PFSK-1 (cell line): ENCODE measurements at regions not wholly inside any gene's neighbourhood (a gene's known extent, or its start where the extent isn't known, plus 50 kb on each side); places are given as distances from the start of the nearest gene placed in this dataset.

ENCODE experiments used
- FOXP2 ChIP-seq: optimal IDR thresholded peaks from 2 replicates; pipeline ENCODE3; 2011; ENCODE audit warnings: borderline replicate concordance, control low read depth, inconsistent platforms; ENCODE audit not compliant: insufficient read depth; ENCODE audit errors: extremely low read length, extremely low read depth
- POLR2AphosphoS5 ChIP-seq: IDR thresholded peaks from 2 replicates; pipeline ENCODE4 v1.6.1; 2012; ENCODE audit warnings: low read depth, mild to moderate bottlenecking, control low read depth, low read length, moderate library complexity
- SIN3A ChIP-seq: IDR thresholded peaks from 2 replicates; pipeline ENCODE4 v1.6.1; 2012; ENCODE audit warnings: mild to moderate bottlenecking, low read length, moderate library complexity, borderline replicate concordance; ENCODE audit not compliant: insufficient read depth
- TAF1 ChIP-seq: IDR thresholded peaks from 2 replicates; pipeline ENCODE4 v1.6.1; 2012; ENCODE audit warnings: low read length, control low read depth, borderline replicate concordance; ENCODE audit not compliant: insufficient read depth
- TF ChIP-seq, protein P1 (sequence below), 2 experiments: IDR thresholded peaks; 2 replicates each; pipeline versions ENCODE4 v1.6.1 to v1.8.0; 2011 to 2012; ENCODE audit warnings: low read depth in 2 of 2, low read length in 2 of 2, control low read depth in 1 of 2, inconsistent platforms in 1 of 2, mild to moderate bottlenecking in 1 of 2, moderate library complexity in 1 of 2; ENCODE audit not compliant: insufficient read depth in 1 of 2

DNA sequence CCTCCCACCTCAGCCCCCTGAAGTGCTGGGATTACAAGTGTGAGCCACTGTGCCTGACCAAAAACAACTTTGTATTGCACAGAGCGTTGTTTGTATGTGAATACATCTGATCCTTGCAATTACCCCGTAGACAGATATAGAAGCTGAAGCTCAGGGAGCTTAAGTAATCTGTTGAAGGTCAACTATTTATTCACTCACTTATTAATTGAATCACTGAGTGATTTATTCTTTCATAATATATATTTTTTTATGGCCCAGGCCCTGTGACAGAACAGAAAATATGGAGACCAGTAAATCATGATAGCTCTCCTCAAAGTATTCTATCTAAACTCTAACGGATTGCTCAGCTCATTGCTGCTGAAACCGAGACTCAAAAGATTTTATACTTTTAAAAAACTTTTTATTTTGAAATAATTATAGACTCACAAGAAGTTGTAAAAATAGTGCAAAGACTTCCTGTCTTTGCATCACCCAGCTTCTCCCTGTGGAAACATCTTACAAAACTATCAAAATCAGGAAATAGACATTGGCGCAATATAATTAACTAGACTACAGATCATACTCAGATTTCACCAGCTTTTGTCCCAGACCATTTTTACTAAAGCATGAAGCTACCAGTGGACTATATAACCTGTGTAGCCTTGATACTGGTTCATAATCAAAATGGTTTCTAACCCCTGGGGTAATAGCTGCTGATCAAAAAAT is 466.1 kb downstream of the PDCD6IP start:
- TF ChIP-seq POLR2AphosphoS5 (no peak), TAF1 (no peak), FOXP2 (no peak), SIN3A (no peak)
- TF ChIP-seq, protein P1, sequence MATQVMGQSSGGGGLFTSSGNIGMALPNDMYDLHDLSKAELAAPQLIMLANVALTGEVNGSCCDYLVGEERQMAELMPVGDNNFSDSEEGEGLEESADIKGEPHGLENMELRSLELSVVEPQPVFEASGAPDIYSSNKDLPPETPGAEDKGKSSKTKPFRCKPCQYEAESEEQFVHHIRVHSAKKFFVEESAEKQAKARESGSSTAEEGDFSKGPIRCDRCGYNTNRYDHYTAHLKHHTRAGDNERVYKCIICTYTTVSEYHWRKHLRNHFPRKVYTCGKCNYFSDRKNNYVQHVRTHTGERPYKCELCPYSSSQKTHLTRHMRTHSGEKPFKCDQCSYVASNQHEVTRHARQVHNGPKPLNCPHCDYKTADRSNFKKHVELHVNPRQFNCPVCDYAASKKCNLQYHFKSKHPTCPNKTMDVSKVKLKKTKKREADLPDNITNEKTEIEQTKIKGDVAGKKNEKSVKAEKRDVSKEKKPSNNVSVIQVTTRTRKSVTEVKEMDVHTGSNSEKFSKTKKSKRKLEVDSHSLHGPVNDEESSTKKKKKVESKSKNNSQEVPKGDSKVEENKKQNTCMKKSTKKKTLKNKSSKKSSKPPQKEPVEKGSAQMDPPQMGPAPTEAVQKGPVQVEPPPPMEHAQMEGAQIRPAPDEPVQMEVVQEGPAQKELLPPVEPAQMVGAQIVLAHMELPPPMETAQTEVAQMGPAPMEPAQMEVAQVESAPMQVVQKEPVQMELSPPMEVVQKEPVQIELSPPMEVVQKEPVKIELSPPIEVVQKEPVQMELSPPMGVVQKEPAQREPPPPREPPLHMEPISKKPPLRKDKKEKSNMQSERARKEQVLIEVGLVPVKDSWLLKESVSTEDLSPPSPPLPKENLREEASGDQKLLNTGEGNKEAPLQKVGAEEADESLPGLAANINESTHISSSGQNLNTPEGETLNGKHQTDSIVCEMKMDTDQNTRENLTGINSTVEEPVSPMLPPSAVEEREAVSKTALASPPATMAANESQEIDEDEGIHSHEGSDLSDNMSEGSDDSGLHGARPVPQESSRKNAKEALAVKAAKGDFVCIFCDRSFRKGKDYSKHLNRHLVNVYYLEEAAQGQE (IDR thresholded peaks at IDR 0.05; ENCODE audit: insufficient read depth in 1 of 2, low read depth in 2 of 2, low read length in 2 of 2): no peak

DNA sequence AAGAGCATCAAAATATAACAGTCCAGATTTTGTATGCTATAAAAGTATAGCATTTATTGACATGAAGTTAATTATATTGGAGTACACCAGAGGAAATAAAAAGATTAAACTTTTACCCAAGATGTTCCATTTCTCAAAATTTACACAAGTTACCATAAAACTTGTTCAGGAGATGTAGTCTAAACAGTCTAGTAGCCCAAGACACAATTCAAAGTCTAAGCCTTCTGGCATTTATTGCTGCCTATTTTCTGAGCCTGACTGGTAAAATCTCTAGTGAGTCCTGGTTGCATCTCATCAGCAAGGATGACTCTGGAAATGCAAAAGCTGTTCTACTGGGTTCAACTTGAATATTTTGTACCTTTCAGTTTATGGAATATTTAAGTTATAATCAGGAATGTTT is 468.7 kb downstream of the PDCD6IP start:
- TF ChIP-seq, protein P1 (IDR thresholded peaks at IDR 0.05; ENCODE audit: insufficient read depth in 1 of 2, low read depth in 2 of 2, low read length in 2 of 2): no peak
- no peak for TF ChIP-seq FOXP2
- TF ChIP-seq SIN3A: no peak
- no peak for TF ChIP-seq TAF1
- TF ChIP-seq POLR2AphosphoS5: no peak

DNA sequence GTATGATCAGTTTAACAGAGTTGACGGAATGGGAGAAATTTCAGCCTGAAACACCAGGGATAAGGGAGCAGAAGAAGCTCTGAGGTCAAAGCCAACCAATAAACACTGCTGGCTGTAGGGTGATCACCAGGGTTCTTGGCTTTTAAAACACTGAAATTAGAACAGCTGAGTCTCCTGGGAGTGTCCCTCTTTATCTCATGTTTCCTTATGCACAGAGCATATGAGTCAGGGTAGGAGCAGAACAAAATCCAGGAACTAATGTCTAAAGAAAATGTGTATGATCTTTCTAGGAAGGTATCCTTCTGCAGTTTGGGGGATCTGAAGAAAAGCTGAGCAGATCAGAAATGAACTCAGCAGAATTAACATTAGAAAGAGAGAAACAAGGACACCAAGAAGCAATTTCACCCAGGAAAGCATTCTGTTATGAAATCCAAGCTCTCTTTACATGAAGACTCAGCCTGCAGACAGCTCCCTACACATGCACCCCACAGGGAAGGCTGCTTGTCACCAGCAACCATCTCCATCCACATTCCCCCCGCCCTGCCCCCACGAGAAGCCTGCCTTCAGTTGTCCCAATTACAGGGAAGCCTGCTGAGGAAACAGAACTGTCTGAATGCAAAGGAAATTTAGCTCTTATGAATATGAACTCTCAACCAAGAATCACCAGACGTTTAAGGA is 469.7 kb downstream of the PDCD6IP start:
- TF ChIP-seq TAF1: no peak
- TF ChIP-seq SIN3A: no peak
- TF ChIP-seq POLR2AphosphoS5: no peak
- no peak for TF ChIP-seq FOXP2
- TF ChIP-seq, protein P1 (IDR thresholded peaks at IDR 0.05; ENCODE audit: insufficient read depth in 1 of 2, low read depth in 2 of 2, low read length in 2 of 2): no peak

DNA sequence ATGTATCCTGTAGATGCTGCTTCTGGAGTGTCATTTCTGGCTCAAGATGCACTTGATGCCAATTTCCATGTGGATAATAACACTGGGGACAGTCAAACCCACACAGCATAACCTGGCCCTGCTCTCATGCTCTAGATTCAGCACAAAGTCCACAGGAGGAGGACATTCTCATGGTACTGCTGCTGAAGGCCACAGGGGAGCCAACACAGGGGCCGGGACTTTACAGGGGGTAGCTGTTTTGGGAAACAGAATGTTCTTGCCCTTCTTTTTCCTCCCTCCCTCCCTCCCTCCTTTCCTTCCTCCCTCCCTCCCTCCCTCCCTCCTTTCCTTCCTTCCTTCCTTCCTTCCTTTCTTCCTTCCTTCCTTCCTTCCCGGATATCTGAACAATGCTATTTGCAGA is 477.4 kb downstream of the PDCD6IP start:
- no peak for TF ChIP-seq TAF1
- no peak for TF ChIP-seq POLR2AphosphoS5

DNA sequence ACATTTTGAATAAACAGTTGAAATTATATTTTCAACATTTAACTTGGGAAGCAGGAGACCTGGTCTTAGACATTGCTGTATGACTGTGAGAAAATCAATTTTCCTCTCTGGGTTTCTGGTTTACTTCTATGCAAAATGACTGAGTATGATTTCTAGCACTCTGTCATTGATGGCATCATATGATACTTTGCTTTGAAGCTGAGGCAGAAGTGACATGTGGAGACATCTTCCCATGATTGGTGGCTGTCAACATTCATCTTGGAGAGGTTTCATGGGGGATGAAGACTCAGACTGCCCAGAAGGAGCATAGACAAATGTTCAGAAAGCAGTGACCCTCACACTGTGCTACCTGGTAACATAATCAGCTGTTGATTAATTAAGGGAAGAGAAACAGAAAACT is 477.9 kb downstream of the PDCD6IP start:
- TF ChIP-seq FOXP2: no peak

DNA sequence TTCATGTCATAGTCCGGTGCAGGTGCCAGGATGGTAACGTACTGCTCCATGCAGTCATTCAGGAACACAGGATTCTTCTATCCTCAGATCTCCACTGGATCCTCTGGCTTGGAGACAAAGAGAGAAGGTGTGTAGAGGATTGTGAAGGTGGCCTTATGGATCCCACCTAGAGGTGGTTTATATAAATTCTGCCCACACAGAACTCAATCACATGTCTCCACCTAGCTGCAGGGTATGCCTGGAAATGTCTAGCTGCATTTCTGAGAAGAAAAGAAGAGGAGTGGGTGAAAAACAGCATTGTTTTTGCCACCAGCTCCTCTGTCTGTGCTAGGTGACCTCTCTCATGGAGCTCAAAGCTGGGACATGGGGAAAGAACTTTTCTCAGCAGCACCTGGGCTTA is 478.7 kb downstream of the PDCD6IP start:
- TF ChIP-seq SIN3A (no peak), TAF1 (no peak), POLR2AphosphoS5 (no peak), FOXP2 (no peak)
- TF ChIP-seq, protein P1 (IDR thresholded peaks at IDR 0.05; ENCODE audit: insufficient read depth in 1 of 2, low read depth in 2 of 2, low read length in 2 of 2): no peak
